T-cell (primary cell): ENCODE measurements at regions not wholly inside any gene's neighbourhood (a gene's known extent, or its start where the extent isn't known, plus 50 kb on each side); places are given as distances from the start of the nearest gene placed in this dataset.

Source experiments
- ATAC-seq, 4 experiments: fragments of 200-7000 bp in 3 of 4; fragments of 150-1000 bp in 1 of 4; cut with Tn5 transposase; replicated peaks in 1 of 4; 1 replicate in 3 of 4; 2 replicates in 1 of 4; pipeline ENCODE4 v1.10.0; 2021; ENCODE audit warnings: moderate library complexity in 3 of 4, mild to moderate bottlenecking in 2 of 4, moderate number of reproducible peaks in 1 of 4
- CTCF ChIA-PET, 2 donors: fragments of 300-600 bp; sonication (Branson Sonifier 250); formaldehyde crosslinking; loops; one replicate each; lab custom pipeline; 2022; ENCODE audit warnings: antibody characterized with exemption in 2 of 2; lab: Charles Lee
- POLR2A ChIA-PET, 2 donors: fragments of 300-600 bp; sonication (Branson Sonifier 250); formaldehyde crosslinking; loops; one replicate each; lab custom pipeline; 2022; ENCODE audit warnings: antibody characterized with exemption in 2 of 2; lab: Charles Lee
- DNase-seq, 35 experiments: peaks; one replicate each; pipeline versions ENCODE4 v3.0.0 to v3.0.0-alpha.2; 2013 to 2023
- H3K27ac ChIP-seq: one replicate; pipeline ENCODE4 v1.5.1; 2013; ENCODE audit warnings: low read length
- H3K27me3 ChIP-seq, 2 experiments: replicated peaks in 1 of 2; 1 replicate in 1 of 2; 2 replicates in 1 of 2; pipeline versions ENCODE4 v1.6.1 to v1.7.0; 2013; ENCODE audit warnings: low read length in 1 of 2, mixed read lengths in 1 of 2; ENCODE audit not compliant: control insufficient read depth in 2 of 2, insufficient read depth in 2 of 2; ENCODE audit errors: extremely low read depth in 1 of 2
- H3K36me3 ChIP-seq, 2 donors: 1 replicate in 1 of 2; 2 replicates in 1 of 2; pipeline versions ENCODE4 v1.6.1 to v1.7.0; 2013; ENCODE audit warnings: low read length in 1 of 2; ENCODE audit not compliant: control insufficient read depth in 2 of 2, insufficient read depth in 1 of 2; ENCODE audit errors: extremely low read depth in 1 of 2
- H3K4me1 ChIP-seq, 2 experiments: 1 replicate in 1 of 2; 2 replicates in 1 of 2; pipeline versions ENCODE4 v1.6.1 to v1.7.0; 2013; ENCODE audit warnings: low read length in 2 of 2, mixed read lengths in 1 of 2; ENCODE audit not compliant: insufficient read depth in 2 of 2, control insufficient read depth in 1 of 2; ENCODE audit errors: extremely low read depth in 1 of 2
- H3K4me3 ChIP-seq, 2 donors: 1 replicate in 1 of 2; 2 replicates in 1 of 2; pipeline versions ENCODE4 v1.5.1 to v1.7.0; 2013; ENCODE audit warnings: mild to moderate bottlenecking in 2 of 2, low read length in 1 of 2, moderate library complexity in 1 of 2; ENCODE audit not compliant: control insufficient read depth in 1 of 2; ENCODE audit errors: extremely low read depth in 1 of 2
- H3K9me3 ChIP-seq: 2 replicates; pipeline ENCODE4 v1.7.0; 2013
- H3K27ac Mint-ChIP-seq, 2 donors: one replicate each; pipeline ENCODE4 v1.8.0; 2020 to 2021; ENCODE audit warnings: mild to moderate bottlenecking in 2 of 2, mixed read lengths in 2 of 2
- H3K27me3 Mint-ChIP-seq, 2 donors: one replicate each; pipeline ENCODE4 v1.8.0; 2021 to 2022; ENCODE audit warnings: mixed read lengths in 2 of 2
- H3K36me3 Mint-ChIP-seq: one replicate; pipeline ENCODE4 v1.8.0; 2021; ENCODE audit warnings: mixed read lengths
- H3K4me1 Mint-ChIP-seq, 3 donors: one replicate each; pipeline ENCODE4 v1.8.0; 2020 to 2022; ENCODE audit warnings: mixed read lengths in 3 of 3, mild to moderate bottlenecking in 1 of 3
- H3K4me3 Mint-ChIP-seq, 3 donors: one replicate each; pipeline ENCODE4 v1.8.0; 2020 to 2022; ENCODE audit warnings: mild to moderate bottlenecking in 3 of 3, mixed read lengths in 3 of 3, moderate library complexity in 3 of 3
- H3K9me3 Mint-ChIP-seq, 3 donors: one replicate each; pipeline ENCODE4 v1.8.0; 2020 to 2022; ENCODE audit warnings: mixed read lengths in 3 of 3
- WGBS: methylation state at CpG from one replicate; pipeline ENCODE4 v1.1.5; 2013; ENCODE audit warnings: missing lambda C conversion rate; ENCODE audit not compliant: insufficient coverage; 5-methylcytosine and 5-hydroxymethylcytosine counted together

DNA sequence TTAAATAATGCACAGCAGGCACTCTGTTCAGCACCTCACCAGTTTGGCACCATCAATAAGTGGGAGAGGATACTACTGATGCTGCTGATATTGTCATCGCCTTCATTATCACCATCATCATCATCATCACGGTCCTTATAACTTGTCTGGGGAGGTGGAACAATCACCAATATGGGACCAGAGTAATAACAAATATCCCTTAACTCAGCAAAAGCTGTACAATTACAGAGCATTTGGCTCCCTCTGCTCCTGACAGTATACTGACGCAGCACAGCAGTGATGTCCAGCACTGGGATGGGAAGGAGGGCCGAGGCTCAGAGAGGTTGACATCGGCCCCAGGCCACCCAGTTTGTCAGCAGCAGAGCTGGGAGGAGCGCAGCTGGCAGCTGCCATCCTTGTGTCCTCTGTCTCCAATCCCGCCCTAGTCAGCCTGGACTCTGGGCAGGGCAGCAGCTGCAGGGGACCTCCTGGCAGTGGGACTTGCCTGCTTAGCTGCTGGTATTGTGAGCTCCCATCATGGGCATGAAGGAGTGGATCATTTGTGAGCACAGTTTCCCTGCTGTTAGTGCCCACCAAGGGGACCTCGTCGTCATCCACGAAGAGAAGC lies 90.0 kb downstream of the DHCR7 start:
- 81% methylated on average over 5 of the region's 10 CpGs for WGBS
- POLR2A ChIA-PET = no interaction called here
- Histone ChIP-seq H3K27me3 (peaks cover 0 to 24% of the 10 kb centered on the region in 2 experiments), H3K4me3 (no peak overlapping the region), H3K4me1 (no peaks in the 10 kb centered on the region), H3K9me3 (no peaks in the 10 kb centered on the region), H3K36me3 (no peaks in the 10 kb centered on the region), H3K27ac (no peak overlapping the region)
- Mint-ChIP-seq H3K36me3 (no peaks in the 10 kb centered on the region), H3K4me3 (no peak overlapping the region), H3K9me3 (peaks cover 0 to 7% (median 0%) of the 10 kb centered on the region in 3 donors), H3K27ac (no peak overlapping the region), H3K27me3 (peaks cover 7 to 13% of the 10 kb centered on the region in 2 donors), H3K4me1 (no peaks in the 10 kb centered on the region)
- ATAC-seq (no peak), DNase-seq (no peak)
- CTCF ChIA-PET = no interaction called here

GRCh38 chr11:71357414-71357813 lies 90.8 kb downstream of the DHCR7 start:
- H3K4me3 ChIP-seq = no peak overlapping the region
- H3K9me3 Mint-ChIP-seq = peaks cover 0 to 7% (median 0%) of the 10 kb centered on the region in 3 donors
- ChIA-PET CTCF (no interaction called here), POLR2A (no interaction called here)
- H3K27ac ChIP-seq = no peak overlapping the region
- ATAC-seq (no peak), DNase-seq (no peak)
- 78% methylated on average over 6 of the region's 9 CpGs for WGBS
- peaks cover 7 to 17% of the 10 kb centered on the region in 2 donors for H3K27me3 Mint-ChIP-seq
- H3K27ac Mint-ChIP-seq = no peak overlapping the region
- no peaks in the 10 kb centered on the region for H3K36me3 Mint-ChIP-seq
- H3K36me3 ChIP-seq = no peaks in the 10 kb centered on the region
- no peak overlapping the region for H3K4me3 Mint-ChIP-seq
- no peaks in the 10 kb centered on the region for H3K4me1 ChIP-seq
- H3K9me3 ChIP-seq = no peaks in the 10 kb centered on the region
- peaks cover 0 to 29% of the 10 kb centered on the region in 2 experiments for H3K27me3 ChIP-seq
- no peaks in the 10 kb centered on the region for H3K4me1 Mint-ChIP-seq

- Mint-ChIP-seq H3K27ac (no peak overlapping the region), H3K27me3 (peaks cover 7 to 17% of the 10 kb centered on the region in 2 donors), H3K4me3 (no peak overlapping the region), H3K36me3 (no peaks in the 10 kb centered on the region), H3K9me3 (peaks cover 0 to 7% (median 0%) of the 10 kb centered on the region in 3 donors), H3K4me1 (no peaks in the 10 kb centered on the region)
- ChIA-PET POLR2A (no interaction called here), CTCF (no interaction called here)
- peaks cover 0 to 29% of the 10 kb centered on the region in 2 experiments for H3K27me3 ChIP-seq
- H3K27ac ChIP-seq = no peak overlapping the region
- WGBS = 67% methylated on average over 6 of the region's 6 CpGs
- no peaks in the 10 kb centered on the region for H3K9me3 ChIP-seq
- H3K4me3 ChIP-seq = no peak overlapping the region
- H3K4me1 ChIP-seq = no peaks in the 10 kb centered on the region
- H3K36me3 ChIP-seq = no peaks in the 10 kb centered on the region
- no peak for ATAC-seq
- DNase-seq = no peak
These were observed 91.3 kb downstream of the DHCR7 start for GRCh38 chr11:71356904-71357303.

GRCh38 chr11:71356280-71356876 lies 91.8 kb downstream of the DHCR7 start:
- ChIA-PET CTCF (no interaction called here), POLR2A (no interaction called here)
- Histone ChIP-seq H3K27me3 (peaks cover 0 to 29% of the 10 kb centered on the region in 2 experiments), H3K36me3 (no peaks in the 10 kb centered on the region), H3K4me3 (no peak overlapping the region), H3K9me3 (no peaks in the 10 kb centered on the region), H3K4me1 (no peaks in the 10 kb centered on the region), H3K27ac (no peak overlapping the region)
- 82% methylated on average over 3 of the region's 6 CpGs for WGBS
- ATAC-seq (no peak), DNase-seq (no peak)
- Mint-ChIP-seq H3K4me3 (no peak overlapping the region), H3K27ac (no peak overlapping the region), H3K27me3 (peaks cover 8 to 21% of the 10 kb centered on the region in 2 donors), H3K9me3 (peaks cover 0 to 7% (median 0%) of the 10 kb centered on the region in 3 donors), H3K36me3 (no peaks in the 10 kb centered on the region), H3K4me1 (no peaks in the 10 kb centered on the region)

DNA sequence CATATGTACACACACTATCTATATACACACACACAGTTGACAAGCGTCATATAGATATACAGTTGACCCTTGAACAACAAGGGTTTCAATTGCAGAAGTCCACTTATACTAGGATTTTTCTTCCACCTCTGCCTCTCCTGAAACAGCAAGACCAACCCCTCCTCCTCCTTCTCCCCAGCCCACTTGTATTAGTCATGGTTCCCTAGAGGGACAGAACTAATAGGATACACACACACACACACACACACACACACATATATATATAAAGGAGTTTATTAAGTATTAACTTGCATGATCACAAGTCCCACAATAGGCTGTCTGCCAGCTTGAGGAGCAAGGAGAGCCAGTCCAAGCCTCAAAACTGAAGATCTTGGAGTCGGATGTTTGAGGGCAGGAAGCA lies 92.9 kb downstream of the DHCR7 start:
- Histone ChIP-seq H3K36me3 (no peaks in the 10 kb centered on the region), H3K27ac (no peak overlapping the region), H3K9me3 (no peaks in the 10 kb centered on the region), H3K27me3 (peaks cover 0 to 29% of the 10 kb centered on the region in 2 experiments), H3K4me1 (no peaks in the 10 kb centered on the region), H3K4me3 (no peak overlapping the region)
- POLR2A ChIA-PET = no interaction called here
- DNase-seq = no peak
- WGBS = 77% methylated on average over 2 of the region's 2 CpGs
- Mint-ChIP-seq H3K36me3 (no peaks in the 10 kb centered on the region), H3K27ac (no peak overlapping the region), H3K4me3 (no peak overlapping the region), H3K4me1 (no peaks in the 10 kb centered on the region), H3K9me3 (peaks cover 0 to 7% (median 0%) of the 10 kb centered on the region in 3 donors), H3K27me3 (peaks cover 9 to 22% of the 10 kb centered on the region in 2 donors)
- CTCF ChIA-PET = no interaction called here
- no peak for ATAC-seq

DNA sequence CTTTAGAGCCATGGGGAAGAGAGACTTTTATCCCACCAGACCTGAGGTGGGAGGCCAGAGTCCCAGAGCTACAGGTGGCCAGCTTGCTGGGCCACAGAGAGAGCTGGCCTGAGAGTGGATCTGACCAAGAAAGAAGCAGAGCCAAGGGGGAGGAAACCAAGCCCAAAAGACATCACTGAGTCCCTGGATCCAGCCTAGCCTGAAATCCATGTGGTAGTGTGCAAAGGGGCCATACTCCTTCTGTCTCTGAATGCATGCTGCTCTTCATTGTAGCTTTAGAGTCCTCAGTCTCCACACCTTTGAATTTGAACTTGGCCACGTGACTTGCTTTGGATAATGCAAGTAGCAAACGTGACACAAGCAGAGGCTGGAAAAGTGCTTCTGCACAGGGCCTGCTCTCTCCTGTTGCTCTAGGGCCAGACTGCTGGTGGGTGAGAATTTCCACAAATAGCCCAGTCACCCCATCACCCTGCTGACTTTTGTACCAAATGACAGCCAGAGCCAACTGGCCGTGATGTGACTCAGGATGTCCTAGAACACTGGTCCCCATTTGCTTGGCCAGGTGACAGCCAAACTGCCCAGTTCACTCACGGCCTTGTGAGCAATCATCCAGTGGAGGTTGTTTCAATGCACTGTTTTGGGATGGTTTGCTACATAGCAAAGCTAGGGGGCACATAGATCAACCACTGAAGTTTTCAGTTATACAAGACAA lies 93.6 kb downstream of the DHCR7 start:
- ChIA-PET CTCF (no interaction called here), POLR2A (no interaction called here)
- no peak for ATAC-seq
- Mint-ChIP-seq H3K27me3 (peaks cover 10 to 22% of the 10 kb centered on the region in 2 donors), H3K4me1 (no peaks in the 10 kb centered on the region), H3K27ac (no peak overlapping the region), H3K9me3 (peaks cover 0 to 7% (median 0%) of the 10 kb centered on the region in 3 donors), H3K36me3 (no peaks in the 10 kb centered on the region), H3K4me3 (no peak overlapping the region)
- Histone ChIP-seq H3K9me3 (no peaks in the 10 kb centered on the region), H3K27me3 (peaks cover 0 to 25% of the 10 kb centered on the region in 2 experiments), H3K4me3 (no peak overlapping the region), H3K27ac (no peak overlapping the region), H3K36me3 (no peaks in the 10 kb centered on the region), H3K4me1 (no peaks in the 10 kb centered on the region)
- no peak for DNase-seq
- 76% methylated on average over 4 of the region's 4 CpGs for WGBS
